RWPE2 (cell line): ENCODE measurements at regions not wholly inside any gene's neighbourhood (a gene's known extent, or its start where the extent isn't known, plus 50 kb on each side); places are given as distances from the start of the nearest gene placed in this dataset.
"Not testable (repeated sequence)": the region's sequence is repeated elsewhere in the genome, so short reads cannot be mapped to it uniquely, and the experiment has no call there.

Experiments
- ATAC-seq: fragments of 200-7000 bp; cut with Tn5 transposase; 3 replicates; pipeline ENCODE4 v1.9.1; 2021; ENCODE audit warnings: low read depth
- DNase-seq: peaks from one replicate; pipeline ENCODE4 v3.0.0-alpha.2; 2020; ENCODE audit warnings: low spot score
- H3K27ac ChIP-seq: fragments of 450-650 bp; 2 replicates; pipeline ENCODE4 v1.5.1; 2017; ENCODE audit warnings: mild to moderate bottlenecking; ENCODE audit not compliant: poor library complexity, severe bottlenecking
- H3K27me3 ChIP-seq: fragments of 250-450 bp; sonication (Bioruptor Pico); 2 replicates; pipeline ENCODE4 v1.5.1; 2021; ENCODE audit warnings: mild to moderate bottlenecking, moderate library complexity; ENCODE audit not compliant: insufficient read depth, poor library complexity, severe bottlenecking
- H3K36me3 ChIP-seq: fragments of 250-450 bp; sonication (Bioruptor Pico); 2 replicates; pipeline ENCODE4 v1.5.1; 2020; ENCODE audit warnings: low read depth, mild to moderate bottlenecking, moderate library complexity
- H3K4me1 ChIP-seq: fragments of 250-450 bp; sonication (Bioruptor Pico); 2 replicates; pipeline ENCODE4 v1.5.1; 2021; ENCODE audit warnings: mild to moderate bottlenecking, moderate library complexity; ENCODE audit not compliant: insufficient read depth, poor library complexity, severe bottlenecking
- H3K4me3 ChIP-seq: fragments of 250-450 bp; sonication (Bioruptor Pico); 2 replicates; pipeline ENCODE4 v1.5.1; 2021; ENCODE audit warnings: mild to moderate bottlenecking, moderate library complexity; ENCODE audit not compliant: severe bottlenecking
- H3K9me3 ChIP-seq: fragments of 250-450 bp; sonication (Bioruptor Pico); 2 replicates; pipeline ENCODE4 v1.5.1; 2021; ENCODE audit warnings: mild to moderate bottlenecking, moderate library complexity; ENCODE audit not compliant: severe bottlenecking
- CTCF ChIP-seq: fragments of 450-650 bp; IDR thresholded peaks from one replicate; pipeline ENCODE4 v1.5.1; 2017; ENCODE audit warnings: mild to moderate bottlenecking, moderate library complexity; ENCODE audit not compliant: poor library complexity, severe bottlenecking

- Histone ChIP-seq H3K27me3 (peaks cover 8% of the 10 kb centered on the region), H3K4me3 (no peak overlapping the region), H3K9me3 (no peaks in the 10 kb centered on the region), H3K27ac (no peak overlapping the region), H3K36me3 (no peaks in the 10 kb centered on the region), H3K4me1 (no peaks in the 10 kb centered on the region)
- no peak for ATAC-seq
- no peak for TF ChIP-seq CTCF
- no peak for DNase-seq
These were observed 110.9 kb downstream of the FSCB start for GRCh38 chr14:44396226-44396625.

GRCh38 chr14:44392984-44393383, 114.1 kb downstream of the FSCB start:
- no peak for TF ChIP-seq CTCF
- Histone ChIP-seq H3K36me3 (no peaks in the 10 kb centered on the region), H3K4me3 (no peak overlapping the region), H3K4me1 (no peaks in the 10 kb centered on the region), H3K9me3 (no peaks in the 10 kb centered on the region), H3K27me3 (peaks cover 9% of the 10 kb centered on the region), H3K27ac (no peak overlapping the region)
- DNase-seq (no peak), ATAC-seq (no peak)

- Histone ChIP-seq H3K4me1 (no peaks in the 10 kb centered on the region), H3K36me3 (no peaks in the 10 kb centered on the region), H3K27me3 (peaks cover 4% of the 10 kb centered on the region), H3K27ac (no peak overlapping the region), H3K4me3 (no peak overlapping the region), H3K9me3 (no peaks in the 10 kb centered on the region)
- DNase-seq (no peak), ATAC-seq (no peak)
- no peak for TF ChIP-seq CTCF
These were observed 118.8 kb downstream of the FSCB start for GRCh38 chr14:44388306-44388705.

- TF ChIP-seq CTCF = no peak
- H3K4me3 ChIP-seq = no peak overlapping the region
- H3K27me3 ChIP-seq = peaks cover 14% of the 10 kb centered on the region
- no peaks in the 10 kb centered on the region for H3K9me3 ChIP-seq
- no peak for ATAC-seq
- no peaks in the 10 kb centered on the region for H3K4me1 ChIP-seq
- no peaks in the 10 kb centered on the region for H3K36me3 ChIP-seq
- no peak overlapping the region for H3K27ac ChIP-seq
- DNase-seq = no peak
These were observed 121.2 kb downstream of the FSCB start for GRCh38 chr14:44385906-44386305.

GRCh38 chr14:44385296-44385695, 121.8 kb downstream of the FSCB start:
- H3K36me3 ChIP-seq, H3K9me3 ChIP-seq, DNase-seq, H3K27ac ChIP-seq, ATAC-seq, H3K4me1 ChIP-seq, H3K4me3 ChIP-seq: not testable (repeated sequence)
- H3K27me3 ChIP-seq = peaks cover 14% of the 10 kb centered on the region

GRCh38 chr14:44384601-44385293, 122.3 kb downstream of the FSCB start:
- H3K9me3 ChIP-seq, H3K4me3 ChIP-seq, H3K36me3 ChIP-seq, H3K4me1 ChIP-seq, H3K27ac ChIP-seq, ATAC-seq: not testable (repeated sequence)
- peak; percentile 61 for DNase-seq
- peaks cover 14% of the 10 kb centered on the region for H3K27me3 ChIP-seq
